A549 (cell line): ENCODE measurements at regions not wholly inside any gene's neighbourhood (a gene's known extent, or its start where the extent isn't known, plus 50 kb on each side); places are given as distances from the start of the nearest gene placed in this dataset.

Experiments
- EP300 ChIP-seq, 2 experiments: fragments of >200 bp; sonication (Bioruptor Twin); formaldehyde crosslinking; IDR thresholded peaks; 2 replicates in 1 of 2; 3 replicates in 1 of 2; pipeline ENCODE4 v1.6.1; 2016 to 2017
- RAD21 ChIP-seq, 2 experiments: fragments of >200 bp in 1 of 2; sonication (Bioruptor Twin) in 1 of 2; formaldehyde crosslinking in 1 of 2; IDR thresholded peaks in 1 of 2; conservative IDR thresholded peaks in 1 of 2; 2 replicates in 1 of 2; 3 replicates in 1 of 2; pipeline ENCODE4 v1.6.1; 2012 to 2018; ENCODE audit warnings: inconsistent platforms in 1 of 2
- TF ChIP-seq, protein P1 (sequence below): fragments of >200 bp; sonication (Bioruptor Twin); formaldehyde crosslinking; IDR thresholded peaks from 3 replicates; pipeline ENCODE4 v1.5.1; 2016

DNA sequence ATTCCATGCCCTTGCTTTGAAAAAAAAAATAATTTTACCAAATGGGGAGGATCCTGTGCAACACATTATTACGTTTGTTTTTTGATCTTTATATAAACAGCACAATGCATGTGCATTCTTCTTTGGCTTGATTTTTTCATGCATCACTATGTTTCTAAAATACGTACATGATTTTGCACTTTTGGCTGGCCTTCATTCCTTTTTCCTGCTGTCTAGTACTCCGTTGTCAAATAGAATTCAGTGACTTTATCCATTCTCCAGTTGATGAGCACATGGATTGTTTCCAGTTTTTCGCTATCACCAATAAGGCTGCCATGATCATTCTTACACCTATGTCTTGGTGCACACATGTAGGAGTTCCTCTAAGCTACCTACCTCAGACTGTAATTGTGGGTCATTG, 63.0 kb upstream of the ID3 start:
- TF ChIP-seq RAD21 (conservative IDR thresholded peaks at IDR 0.05 in 1 of 2, IDR thresholded peaks at IDR 0.05 in 1 of 2): no peak
- no peak for TF ChIP-seq EP300 (IDR thresholded peaks at IDR 0.05)
- TF ChIP-seq, protein P1, sequence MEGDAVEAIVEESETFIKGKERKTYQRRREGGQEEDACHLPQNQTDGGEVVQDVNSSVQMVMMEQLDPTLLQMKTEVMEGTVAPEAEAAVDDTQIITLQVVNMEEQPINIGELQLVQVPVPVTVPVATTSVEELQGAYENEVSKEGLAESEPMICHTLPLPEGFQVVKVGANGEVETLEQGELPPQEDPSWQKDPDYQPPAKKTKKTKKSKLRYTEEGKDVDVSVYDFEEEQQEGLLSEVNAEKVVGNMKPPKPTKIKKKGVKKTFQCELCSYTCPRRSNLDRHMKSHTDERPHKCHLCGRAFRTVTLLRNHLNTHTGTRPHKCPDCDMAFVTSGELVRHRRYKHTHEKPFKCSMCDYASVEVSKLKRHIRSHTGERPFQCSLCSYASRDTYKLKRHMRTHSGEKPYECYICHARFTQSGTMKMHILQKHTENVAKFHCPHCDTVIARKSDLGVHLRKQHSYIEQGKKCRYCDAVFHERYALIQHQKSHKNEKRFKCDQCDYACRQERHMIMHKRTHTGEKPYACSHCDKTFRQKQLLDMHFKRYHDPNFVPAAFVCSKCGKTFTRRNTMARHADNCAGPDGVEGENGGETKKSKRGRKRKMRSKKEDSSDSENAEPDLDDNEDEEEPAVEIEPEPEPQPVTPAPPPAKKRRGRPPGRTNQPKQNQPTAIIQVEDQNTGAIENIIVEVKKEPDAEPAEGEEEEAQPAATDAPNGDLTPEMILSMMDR: no peak
